GM23338 (cell line): ENCODE measurements at regions not wholly inside any gene's neighbourhood (a gene's known extent, or its start where the extent isn't known, plus 50 kb on each side); places are given as distances from the start of the nearest gene placed in this dataset.

Experiments
- ATAC-seq: fragments of 200-7000 bp; cut with Tn5 transposase; 3 replicates; pipeline ENCODE4 v1.9.1; 2020
- DNase-seq: peaks from one replicate; pipeline ENCODE4 v3.0.0-alpha.2; 2015; ENCODE audit warnings: low spot score
- H2AFZ ChIP-seq: fragments of 200-600 bp; sonication (generic); 2 replicates; pipeline ENCODE4 v1.8.0; 2016; ENCODE audit warnings: antibody characterized with exemption, mild to moderate bottlenecking, moderate library complexity
- H3F3A ChIP-seq: fragments of 200-600 bp; sonication (generic); replicated peaks from 2 replicates; pipeline ENCODE4 v1.8.0; 2017; ENCODE audit warnings: antibody characterized with exemption, mixed run types, low read depth
- H3K27ac ChIP-seq: fragments of 200-600 bp; sonication (generic); 2 replicates; pipeline ENCODE4 v1.6.1; 2016; ENCODE audit warnings: low read depth
- H3K27me3 ChIP-seq: fragments of 200-600 bp; sonication (generic); 2 replicates; pipeline ENCODE4 v1.8.0; 2016; ENCODE audit warnings: mild to moderate bottlenecking, mixed run types, moderate library complexity; ENCODE audit not compliant: insufficient read depth
- H3K36me3 ChIP-seq: fragments of 200-600 bp; sonication (generic); 2 replicates; pipeline ENCODE4 v1.8.0; 2016; ENCODE audit warnings: mild to moderate bottlenecking; ENCODE audit not compliant: insufficient read depth
- H3K4me1 ChIP-seq: fragments of 200-600 bp; sonication (generic); 2 replicates; pipeline ENCODE4 v1.8.0; 2016; ENCODE audit warnings: mild to moderate bottlenecking, moderate library complexity; ENCODE audit not compliant: insufficient read depth
- H3K4me2 ChIP-seq: fragments of 200-600 bp; sonication (generic); 2 replicates; pipeline ENCODE4 v1.7.1; 2017; ENCODE audit warnings: mixed run types
- H3K4me3 ChIP-seq: fragments of 200-600 bp; sonication (generic); 2 replicates; pipeline ENCODE4 v1.6.1; 2016; ENCODE audit warnings: mixed run types
- H3K79me2 ChIP-seq: fragments of 200-600 bp; sonication (generic); replicated peaks from 2 replicates; pipeline ENCODE4 v1.8.0; 2017; ENCODE audit warnings: mild to moderate bottlenecking; ENCODE audit not compliant: insufficient read depth
- H3K9me2 ChIP-seq: fragments of 200-600 bp; sonication (generic); 2 replicates; pipeline ENCODE4 v1.8.0; 2017; ENCODE audit not compliant: insufficient read depth
- H4K20me1 ChIP-seq: fragments of 200-600 bp; sonication (generic); replicated peaks from 2 replicates; pipeline ENCODE4 v1.8.0; 2017; ENCODE audit warnings: mild to moderate bottlenecking; ENCODE audit not compliant: insufficient read depth
- H3K27ac Mint-ChIP-seq: 2 replicates; pipeline ENCODE4 v1.8.0; 2020; ENCODE audit warnings: inconsistent platforms, mild to moderate bottlenecking, moderate library complexity, mixed read lengths
- H3K27me3 Mint-ChIP-seq: 3 replicates; pipeline ENCODE4 v1.8.0; 2022; ENCODE audit warnings: low read depth, mild to moderate bottlenecking, moderate library complexity, mixed read lengths, inconsistent platforms; ENCODE audit not compliant: insufficient read depth, poor library complexity
- H3K36me3 Mint-ChIP-seq: 3 replicates; pipeline ENCODE4 v1.8.0; 2021; ENCODE audit warnings: low read depth, mild to moderate bottlenecking, inconsistent platforms, moderate library complexity, mixed read lengths
- H3K4me1 Mint-ChIP-seq: 3 replicates; pipeline ENCODE4 v1.8.0; 2020; ENCODE audit warnings: mild to moderate bottlenecking, inconsistent platforms, mixed read lengths
- H3K4me3 Mint-ChIP-seq: 3 replicates; pipeline ENCODE4 v1.8.0; 2021; ENCODE audit warnings: moderate library complexity, mild to moderate bottlenecking, inconsistent platforms, mixed read lengths
- H3K9me3 Mint-ChIP-seq: 3 replicates; pipeline ENCODE4 v1.8.0; 2020; ENCODE audit warnings: moderate library complexity, mild to moderate bottlenecking, inconsistent platforms, mixed read lengths
- CREB1 ChIP-seq: fragments of 250-450 bp; sonication (Bioruptor Pico); IDR thresholded peaks from 2 replicates; pipeline ENCODE4 v1.5.0; 2020; ENCODE audit warnings: low read depth, mild to moderate bottlenecking, moderate library complexity
- EZH2 ChIP-seq: fragments of 200-600 bp; sonication (generic); IDR thresholded peaks from one replicate; pipeline ENCODE4 v1.8.0; 2017; ENCODE audit warnings: antibody characterized with exemption, mild to moderate bottlenecking, low read depth; ENCODE audit not compliant: unreplicated experiment
- EZH2phosphoT487 ChIP-seq: fragments of 200-600 bp; sonication (generic); IDR thresholded peaks from one replicate; pipeline ENCODE4 v1.8.1; 2018; ENCODE audit warnings: antibody characterized with exemption; ENCODE audit not compliant: unreplicated experiment
- JUNB ChIP-seq: IDR thresholded peaks from one replicate; pipeline ENCODE4 v1.6.1; 2016; ENCODE audit warnings: antibody characterized with exemption; ENCODE audit not compliant: unreplicated experiment
- NANOG ChIP-seq: IDR thresholded peaks from 2 replicates; pipeline ENCODE4 v1.6.1; 2016; ENCODE audit warnings: antibody characterized with exemption, borderline replicate concordance
- POLR2AphosphoS5 ChIP-seq: IDR thresholded peaks from 2 replicates; pipeline ENCODE4 v1.6.1; 2016; ENCODE audit warnings: antibody characterized with exemption, low read depth
- STAT1 ChIP-seq: IDR thresholded peaks from one replicate; pipeline ENCODE4 v1.6.1; 2016; ENCODE audit warnings: antibody characterized with exemption; ENCODE audit not compliant: unreplicated experiment
- ZNF114 ChIP-seq: fragments of 250-450 bp; sonication (Bioruptor Pico); IDR thresholded peaks from 2 replicates; pipeline ENCODE4 v1.5.0; 2020; ENCODE audit warnings: mild to moderate bottlenecking, moderate library complexity
- ZNF331 ChIP-seq: fragments of 250-450 bp; sonication (Bioruptor Pico); IDR thresholded peaks from 2 replicates; pipeline ENCODE4 v1.5.0; 2020; ENCODE audit warnings: low read depth, mild to moderate bottlenecking, moderate library complexity
- ZNF462 ChIP-seq: fragments of 250-450 bp; sonication (Bioruptor Pico); IDR thresholded peaks from 2 replicates; pipeline ENCODE4 v1.5.0; 2020; ENCODE audit warnings: mild to moderate bottlenecking, moderate library complexity
- TF ChIP-seq, protein P1 (sequence below): IDR thresholded peaks from one replicate; pipeline ENCODE4 v1.6.1; 2018; ENCODE audit warnings: antibody characterized with exemption; ENCODE audit not compliant: unreplicated experiment
- TF ChIP-seq, protein P2 (sequence below), 2 experiments: fragments of 200-600 bp in 1 of 2; sonication (generic) in 1 of 2; conservative IDR thresholded peaks; 2 replicates each; pipeline versions ENCODE4 v1.5.1 to v1.6.1; 2016 to 2017; ENCODE audit warnings: antibody characterized with exemption in 2 of 2, low read depth in 2 of 2, mild to moderate bottlenecking in 2 of 2, moderate library complexity in 1 of 2
- TF ChIP-seq, protein P3 (sequence below): IDR thresholded peaks from 2 replicates; pipeline ENCODE4 v1.6.1; 2016; ENCODE audit warnings: antibody characterized with exemption

- Histone ChIP-seq H4K20me1 (no peaks in the 10 kb centered on the region), H3K79me2 (no peaks in the 10 kb centered on the region), H2AFZ (no peak overlapping the region), H3K4me1 (no peaks in the 10 kb centered on the region), H3K4me2 (no peak overlapping the region), H3K36me3 (no peaks in the 10 kb centered on the region), H3K4me3 (no peak overlapping the region), H3K9me2 (peaks cover 5% of the 10 kb centered on the region; the same call in 1 of the 2 replicates), H3F3A (no peaks in the 10 kb centered on the region), H3K27me3 (no peaks in the 10 kb centered on the region), H3K27ac (no peak overlapping the region)
- Mint-ChIP-seq H3K9me3 (no peaks in the 10 kb centered on the region), H3K36me3 (no peaks in the 10 kb centered on the region), H3K27ac (no peak overlapping the region), H3K4me1 (peaks cover 12% of the 10 kb centered on the region; the same call in 2 of the 3 replicates), H3K4me3 (no peak overlapping the region), H3K27me3 (no peaks in the 10 kb centered on the region)
- ATAC-seq (no peak), DNase-seq (no peak)
- no peak for TF ChIP-seq NANOG
- no peak for TF ChIP-seq JUNB
- no peak for TF ChIP-seq ZNF462 (CRISPR knock-in tag)
- no peak for TF ChIP-seq POLR2AphosphoS5
- TF ChIP-seq ZNF331 (CRISPR knock-in tag), result no peak
- TF ChIP-seq, protein P1, sequence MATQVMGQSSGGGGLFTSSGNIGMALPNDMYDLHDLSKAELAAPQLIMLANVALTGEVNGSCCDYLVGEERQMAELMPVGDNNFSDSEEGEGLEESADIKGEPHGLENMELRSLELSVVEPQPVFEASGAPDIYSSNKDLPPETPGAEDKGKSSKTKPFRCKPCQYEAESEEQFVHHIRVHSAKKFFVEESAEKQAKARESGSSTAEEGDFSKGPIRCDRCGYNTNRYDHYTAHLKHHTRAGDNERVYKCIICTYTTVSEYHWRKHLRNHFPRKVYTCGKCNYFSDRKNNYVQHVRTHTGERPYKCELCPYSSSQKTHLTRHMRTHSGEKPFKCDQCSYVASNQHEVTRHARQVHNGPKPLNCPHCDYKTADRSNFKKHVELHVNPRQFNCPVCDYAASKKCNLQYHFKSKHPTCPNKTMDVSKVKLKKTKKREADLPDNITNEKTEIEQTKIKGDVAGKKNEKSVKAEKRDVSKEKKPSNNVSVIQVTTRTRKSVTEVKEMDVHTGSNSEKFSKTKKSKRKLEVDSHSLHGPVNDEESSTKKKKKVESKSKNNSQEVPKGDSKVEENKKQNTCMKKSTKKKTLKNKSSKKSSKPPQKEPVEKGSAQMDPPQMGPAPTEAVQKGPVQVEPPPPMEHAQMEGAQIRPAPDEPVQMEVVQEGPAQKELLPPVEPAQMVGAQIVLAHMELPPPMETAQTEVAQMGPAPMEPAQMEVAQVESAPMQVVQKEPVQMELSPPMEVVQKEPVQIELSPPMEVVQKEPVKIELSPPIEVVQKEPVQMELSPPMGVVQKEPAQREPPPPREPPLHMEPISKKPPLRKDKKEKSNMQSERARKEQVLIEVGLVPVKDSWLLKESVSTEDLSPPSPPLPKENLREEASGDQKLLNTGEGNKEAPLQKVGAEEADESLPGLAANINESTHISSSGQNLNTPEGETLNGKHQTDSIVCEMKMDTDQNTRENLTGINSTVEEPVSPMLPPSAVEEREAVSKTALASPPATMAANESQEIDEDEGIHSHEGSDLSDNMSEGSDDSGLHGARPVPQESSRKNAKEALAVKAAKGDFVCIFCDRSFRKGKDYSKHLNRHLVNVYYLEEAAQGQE, result no peak
- TF ChIP-seq, protein P2, sequence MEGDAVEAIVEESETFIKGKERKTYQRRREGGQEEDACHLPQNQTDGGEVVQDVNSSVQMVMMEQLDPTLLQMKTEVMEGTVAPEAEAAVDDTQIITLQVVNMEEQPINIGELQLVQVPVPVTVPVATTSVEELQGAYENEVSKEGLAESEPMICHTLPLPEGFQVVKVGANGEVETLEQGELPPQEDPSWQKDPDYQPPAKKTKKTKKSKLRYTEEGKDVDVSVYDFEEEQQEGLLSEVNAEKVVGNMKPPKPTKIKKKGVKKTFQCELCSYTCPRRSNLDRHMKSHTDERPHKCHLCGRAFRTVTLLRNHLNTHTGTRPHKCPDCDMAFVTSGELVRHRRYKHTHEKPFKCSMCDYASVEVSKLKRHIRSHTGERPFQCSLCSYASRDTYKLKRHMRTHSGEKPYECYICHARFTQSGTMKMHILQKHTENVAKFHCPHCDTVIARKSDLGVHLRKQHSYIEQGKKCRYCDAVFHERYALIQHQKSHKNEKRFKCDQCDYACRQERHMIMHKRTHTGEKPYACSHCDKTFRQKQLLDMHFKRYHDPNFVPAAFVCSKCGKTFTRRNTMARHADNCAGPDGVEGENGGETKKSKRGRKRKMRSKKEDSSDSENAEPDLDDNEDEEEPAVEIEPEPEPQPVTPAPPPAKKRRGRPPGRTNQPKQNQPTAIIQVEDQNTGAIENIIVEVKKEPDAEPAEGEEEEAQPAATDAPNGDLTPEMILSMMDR (conservative IDR thresholded peaks at IDR 0.05; ENCODE audit: low read depth in 2 of 2), result no peak
- TF ChIP-seq, protein P3, sequence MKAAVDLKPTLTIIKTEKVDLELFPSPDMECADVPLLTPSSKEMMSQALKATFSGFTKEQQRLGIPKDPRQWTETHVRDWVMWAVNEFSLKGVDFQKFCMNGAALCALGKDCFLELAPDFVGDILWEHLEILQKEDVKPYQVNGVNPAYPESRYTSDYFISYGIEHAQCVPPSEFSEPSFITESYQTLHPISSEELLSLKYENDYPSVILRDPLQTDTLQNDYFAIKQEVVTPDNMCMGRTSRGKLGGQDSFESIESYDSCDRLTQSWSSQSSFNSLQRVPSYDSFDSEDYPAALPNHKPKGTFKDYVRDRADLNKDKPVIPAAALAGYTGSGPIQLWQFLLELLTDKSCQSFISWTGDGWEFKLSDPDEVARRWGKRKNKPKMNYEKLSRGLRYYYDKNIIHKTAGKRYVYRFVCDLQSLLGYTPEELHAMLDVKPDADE, result no peak
- no peak for TF ChIP-seq EZH2
- no peak for TF ChIP-seq ZNF114
- no peak for TF ChIP-seq CREB1
- TF ChIP-seq EZH2phosphoT487, result no peak
- TF ChIP-seq STAT1, result no peak
Measured at GRCh38 chr3:74491874-74492273, 122.6 kb downstream of the CNTN3 start.
